ENCODE measurements at regions not wholly inside any gene's neighbourhood (a gene's known extent, or its start where the extent isn't known, plus 50 kb on each side); places are given as distances from the start of the nearest gene placed in this dataset.

DNA sequence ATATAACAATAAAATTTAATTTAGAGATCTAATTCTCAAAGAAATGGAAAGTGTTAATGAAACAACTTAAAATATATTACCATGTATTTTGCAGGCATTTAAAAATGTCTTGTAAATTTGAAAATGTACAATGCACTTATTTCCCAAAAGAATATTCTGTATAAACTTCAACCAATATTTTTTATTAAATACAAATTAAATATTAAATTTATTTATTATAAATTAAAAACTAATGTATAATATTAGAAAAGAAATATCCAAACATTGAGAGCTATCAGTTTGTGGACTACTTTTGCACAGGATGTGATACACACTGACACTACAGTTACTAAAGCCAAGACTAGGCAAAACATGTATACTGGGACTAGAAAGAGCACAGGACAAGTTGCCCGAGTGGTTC, 707.0 kb upstream of the NRSN1 start:
- H3K4me3 Mint-ChIP-seq = no peak overlapping the region
- CTCF ChIA-PET = no interaction called here

DNA sequence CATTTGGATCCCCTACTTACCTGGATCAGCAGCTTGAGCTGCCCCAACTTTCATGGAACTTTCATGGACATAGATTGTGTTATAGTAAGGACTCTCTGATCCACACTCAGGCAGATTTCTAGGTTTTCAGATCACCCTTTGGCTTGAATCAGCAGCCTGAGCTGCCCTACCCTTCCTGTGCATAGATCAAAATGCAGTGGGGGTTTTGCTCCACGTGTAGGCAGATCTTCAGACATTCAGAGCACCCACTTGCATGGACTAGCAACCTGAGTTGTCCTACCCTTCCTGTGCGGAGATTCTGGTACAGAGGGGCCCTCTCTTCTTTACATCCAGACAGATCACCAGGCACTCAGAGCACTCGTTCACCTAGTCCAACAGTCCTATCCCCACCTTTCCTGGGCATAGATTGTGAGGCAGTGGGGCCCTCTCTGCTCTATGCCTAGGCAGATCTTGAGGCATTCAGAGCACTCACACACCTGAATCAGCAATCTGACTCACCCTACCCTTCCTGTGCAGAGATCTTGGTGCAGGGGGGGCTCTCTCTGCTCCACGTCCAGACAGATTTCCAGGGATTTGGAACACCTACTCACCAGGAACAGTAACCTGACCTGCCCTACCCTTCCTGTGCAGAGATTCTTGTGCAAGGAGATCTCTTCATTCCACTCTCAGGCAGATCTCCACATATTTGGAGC, 705.2 kb upstream of the NRSN1 start:
- Mint-ChIP-seq H3K4me1 (0 out of 2 replicates have a peak, but pooled peaks cover 2% of the 10 kb centered on the region), H3K27ac (no peak overlapping the region), H3K9me3 (peaks cover 28% of the 10 kb centered on the region), H3K4me3 (no peak overlapping the region), H3K36me3 (no peaks in the 10 kb centered on the region), H3K27me3 (ENCODE audit: low read depth) (no peaks in the 10 kb centered on the region)
- ChIA-PET POLR2A (no interaction called here), CTCF (no interaction called here)
- ATAC-seq (no peak), DNase-seq (ENCODE audit: low spot score) (no peak)
- TF ChIP-seq, protein P1, sequence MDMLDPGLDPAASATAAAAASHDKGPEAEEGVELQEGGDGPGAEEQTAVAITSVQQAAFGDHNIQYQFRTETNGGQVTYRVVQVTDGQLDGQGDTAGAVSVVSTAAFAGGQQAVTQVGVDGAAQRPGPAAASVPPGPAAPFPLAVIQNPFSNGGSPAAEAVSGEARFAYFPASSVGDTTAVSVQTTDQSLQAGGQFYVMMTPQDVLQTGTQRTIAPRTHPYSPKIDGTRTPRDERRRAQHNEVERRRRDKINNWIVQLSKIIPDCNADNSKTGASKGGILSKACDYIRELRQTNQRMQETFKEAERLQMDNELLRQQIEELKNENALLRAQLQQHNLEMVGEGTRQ (CRISPR knock-in tag; IDR thresholded peaks at IDR 0.05) = no peak
- TF ChIP-seq PRRX2 (CRISPR knock-in tag; IDR thresholded peaks at IDR 0.05) = no peak
- no peak for TF ChIP-seq ZNF671 (CRISPR knock-in tag; IDR thresholded peaks at IDR 0.05)
- TF ChIP-seq GRHL2 (CRISPR knock-in tag; IDR thresholded peaks at IDR 0.05; ENCODE audit: insufficient replicate concordance, severe bottlenecking) = no peak
- TF ChIP-seq EMX1 (CRISPR knock-in tag; IDR thresholded peaks at IDR 0.05) = no peak
- no peak for TF ChIP-seq ZNF138 (CRISPR knock-in tag; conservative IDR thresholded peaks at IDR 0.05)
- TF ChIP-seq, protein P2, sequence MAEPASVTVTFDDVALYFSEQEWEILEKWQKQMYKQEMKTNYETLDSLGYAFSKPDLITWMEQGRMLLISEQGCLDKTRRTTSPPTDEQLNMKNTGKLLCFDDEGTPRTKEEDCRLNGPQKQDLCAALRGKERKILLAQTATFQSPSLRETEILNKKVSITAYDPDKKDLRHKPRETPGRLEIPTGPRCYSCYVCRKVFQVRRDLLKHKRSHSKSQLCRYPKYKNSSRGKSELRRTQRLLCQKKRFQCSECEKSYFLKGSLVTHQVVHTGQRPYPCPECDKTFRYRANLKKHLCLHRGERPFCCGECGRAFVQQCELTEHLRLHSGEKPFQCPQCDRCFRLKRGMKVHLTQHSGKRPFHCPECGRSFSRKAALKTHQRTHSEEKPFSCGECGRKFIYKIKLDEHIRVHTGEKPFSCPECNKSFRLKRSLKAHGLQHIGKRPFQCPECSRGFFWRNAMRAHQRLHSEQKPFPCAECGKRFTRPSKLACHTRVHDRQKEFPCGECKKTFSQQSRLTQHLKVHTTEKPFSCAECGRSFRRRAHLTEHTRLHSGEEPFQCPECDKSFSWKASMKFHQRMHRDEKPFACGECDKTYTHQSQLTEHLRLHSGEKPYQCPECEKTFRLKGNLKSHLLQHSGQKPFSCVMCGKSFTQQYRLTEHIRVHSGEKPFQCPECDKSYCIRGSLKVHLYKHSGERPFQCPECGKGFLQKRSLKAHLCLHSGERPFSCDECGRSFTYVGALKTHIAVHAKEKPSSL (CRISPR knock-in tag; conservative IDR thresholded peaks at IDR 0.05) = no peak
- TF ChIP-seq OVOL2 (CRISPR knock-in tag; IDR thresholded peaks at IDR 0.05; ENCODE audit: borderline replicate concordance) = no peak
- TF ChIP-seq, protein P3, sequence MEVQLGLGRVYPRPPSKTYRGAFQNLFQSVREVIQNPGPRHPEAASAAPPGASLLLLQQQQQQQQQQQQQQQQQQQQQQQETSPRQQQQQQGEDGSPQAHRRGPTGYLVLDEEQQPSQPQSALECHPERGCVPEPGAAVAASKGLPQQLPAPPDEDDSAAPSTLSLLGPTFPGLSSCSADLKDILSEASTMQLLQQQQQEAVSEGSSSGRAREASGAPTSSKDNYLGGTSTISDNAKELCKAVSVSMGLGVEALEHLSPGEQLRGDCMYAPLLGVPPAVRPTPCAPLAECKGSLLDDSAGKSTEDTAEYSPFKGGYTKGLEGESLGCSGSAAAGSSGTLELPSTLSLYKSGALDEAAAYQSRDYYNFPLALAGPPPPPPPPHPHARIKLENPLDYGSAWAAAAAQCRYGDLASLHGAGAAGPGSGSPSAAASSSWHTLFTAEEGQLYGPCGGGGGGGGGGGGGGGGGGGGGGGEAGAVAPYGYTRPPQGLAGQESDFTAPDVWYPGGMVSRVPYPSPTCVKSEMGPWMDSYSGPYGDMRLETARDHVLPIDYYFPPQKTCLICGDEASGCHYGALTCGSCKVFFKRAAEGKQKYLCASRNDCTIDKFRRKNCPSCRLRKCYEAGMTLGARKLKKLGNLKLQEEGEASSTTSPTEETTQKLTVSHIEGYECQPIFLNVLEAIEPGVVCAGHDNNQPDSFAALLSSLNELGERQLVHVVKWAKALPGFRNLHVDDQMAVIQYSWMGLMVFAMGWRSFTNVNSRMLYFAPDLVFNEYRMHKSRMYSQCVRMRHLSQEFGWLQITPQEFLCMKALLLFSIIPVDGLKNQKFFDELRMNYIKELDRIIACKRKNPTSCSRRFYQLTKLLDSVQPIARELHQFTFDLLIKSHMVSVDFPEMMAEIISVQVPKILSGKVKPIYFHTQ (CRISPR knock-in tag; IDR thresholded peaks at IDR 0.05) = no peak
- TF ChIP-seq, protein P4, sequence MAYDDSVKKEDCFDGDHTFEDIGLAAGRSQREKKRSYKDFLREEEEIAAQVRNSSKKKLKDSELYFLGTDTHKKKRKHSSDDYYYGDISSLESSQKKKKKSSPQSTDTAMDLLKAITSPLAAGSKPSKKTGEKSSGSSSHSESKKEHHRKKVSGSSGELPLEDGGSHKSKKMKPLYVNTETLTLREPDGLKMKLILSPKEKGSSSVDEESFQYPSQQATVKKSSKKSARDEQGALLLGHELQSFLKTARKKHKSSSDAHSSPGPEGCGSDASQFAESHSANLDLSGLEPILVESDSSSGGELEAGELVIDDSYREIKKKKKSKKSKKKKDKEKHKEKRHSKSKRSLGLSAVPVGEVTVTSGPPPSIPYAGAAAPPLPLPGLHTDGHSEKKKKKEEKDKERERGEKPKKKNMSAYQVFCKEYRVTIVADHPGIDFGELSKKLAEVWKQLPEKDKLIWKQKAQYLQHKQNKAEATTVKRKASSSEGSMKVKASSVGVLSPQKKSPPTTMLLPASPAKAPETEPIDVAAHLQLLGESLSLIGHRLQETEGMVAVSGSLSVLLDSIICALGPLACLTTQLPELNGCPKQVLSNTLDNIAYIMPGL (CRISPR knock-in tag; IDR thresholded peaks at IDR 0.05) = no peak

More for the DNA sequence above, 707.0 kb upstream of the NRSN1 start:
- TF ChIP-seq GTF2I (CRISPR knock-in tag; conservative IDR thresholded peaks at IDR 0.05) (no peak), ZNF263 (CRISPR knock-in tag; IDR thresholded peaks at IDR 0.05; ENCODE audit: low read depth) (no peak), NR3C1 (CRISPR knock-in tag; conservative IDR thresholded peaks at IDR 0.05; ENCODE audit: low read depth) (no peak), HMGA2 (CRISPR knock-in tag; IDR thresholded peaks at IDR 0.05) (peak; percentile 93)
- TF ChIP-seq, protein P5, sequence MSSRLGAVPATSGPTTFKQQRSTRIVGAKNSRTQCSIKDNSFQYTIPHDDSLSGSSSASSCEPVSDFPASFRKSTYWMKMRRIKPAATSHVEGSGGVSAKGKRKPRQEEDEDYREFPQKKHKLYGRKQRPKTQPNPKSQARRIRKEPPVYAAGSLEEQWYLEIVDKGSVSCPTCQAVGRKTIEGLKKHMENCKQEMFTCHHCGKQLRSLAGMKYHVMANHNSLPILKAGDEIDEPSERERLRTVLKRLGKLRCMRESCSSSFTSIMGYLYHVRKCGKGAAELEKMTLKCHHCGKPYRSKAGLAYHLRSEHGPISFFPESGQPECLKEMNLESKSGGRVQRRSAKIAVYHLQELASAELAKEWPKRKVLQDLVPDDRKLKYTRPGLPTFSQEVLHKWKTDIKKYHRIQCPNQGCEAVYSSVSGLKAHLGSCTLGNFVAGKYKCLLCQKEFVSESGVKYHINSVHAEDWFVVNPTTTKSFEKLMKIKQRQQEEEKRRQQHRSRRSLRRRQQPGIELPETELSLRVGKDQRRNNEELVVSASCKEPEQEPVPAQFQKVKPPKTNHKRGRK (CRISPR knock-in tag; IDR thresholded peaks at IDR 0.05; ENCODE audit: borderline replicate concordance) = no peak
- TF ChIP-seq, protein P4 (CRISPR knock-in tag; IDR thresholded peaks at IDR 0.05) = no peak
- TF ChIP-seq, protein P6, sequence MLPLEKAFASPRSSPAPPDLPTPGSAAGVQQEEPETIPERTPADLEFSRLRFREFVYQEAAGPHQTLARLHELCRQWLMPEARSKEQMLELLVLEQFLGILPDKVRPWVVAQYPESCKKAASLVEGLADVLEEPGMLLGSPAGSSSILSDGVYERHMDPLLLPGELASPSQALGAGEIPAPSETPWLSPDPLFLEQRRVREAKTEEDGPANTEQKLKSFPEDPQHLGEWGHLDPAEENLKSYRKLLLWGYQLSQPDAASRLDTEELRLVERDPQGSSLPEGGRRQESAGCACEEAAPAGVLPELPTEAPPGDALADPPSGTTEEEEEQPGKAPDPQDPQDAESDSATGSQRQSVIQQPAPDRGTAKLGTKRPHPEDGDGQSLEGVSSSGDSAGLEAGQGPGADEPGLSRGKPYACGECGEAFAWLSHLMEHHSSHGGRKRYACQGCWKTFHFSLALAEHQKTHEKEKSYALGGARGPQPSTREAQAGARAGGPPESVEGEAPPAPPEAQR (CRISPR knock-in tag; IDR thresholded peaks at IDR 0.05) = no peak
- TF ChIP-seq, protein P7, sequence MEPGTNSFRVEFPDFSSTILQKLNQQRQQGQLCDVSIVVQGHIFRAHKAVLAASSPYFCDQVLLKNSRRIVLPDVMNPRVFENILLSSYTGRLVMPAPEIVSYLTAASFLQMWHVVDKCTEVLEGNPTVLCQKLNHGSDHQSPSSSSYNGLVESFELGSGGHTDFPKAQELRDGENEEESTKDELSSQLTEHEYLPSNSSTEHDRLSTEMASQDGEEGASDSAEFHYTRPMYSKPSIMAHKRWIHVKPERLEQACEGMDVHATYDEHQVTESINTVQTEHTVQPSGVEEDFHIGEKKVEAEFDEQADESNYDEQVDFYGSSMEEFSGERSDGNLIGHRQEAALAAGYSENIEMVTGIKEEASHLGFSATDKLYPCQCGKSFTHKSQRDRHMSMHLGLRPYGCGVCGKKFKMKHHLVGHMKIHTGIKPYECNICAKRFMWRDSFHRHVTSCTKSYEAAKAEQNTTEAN (CRISPR knock-in tag; IDR thresholded peaks at IDR 0.05) = no peak
- POLR2A ChIA-PET = no interaction called here
- Mint-ChIP-seq H3K27ac (no peak overlapping the region), H3K36me3 (no peaks in the 10 kb centered on the region), H3K27me3 (ENCODE audit: low read depth) (no peaks in the 10 kb centered on the region), H3K9me3 (peaks cover 27% of the 10 kb centered on the region), H3K4me1 (0 out of 2 replicates have a peak, but pooled peaks cover 1% of the 10 kb centered on the region)
- DNase-seq (ENCODE audit: low spot score) (no peak), ATAC-seq (no peak)
